LHCN-M2 (cell line): ENCODE measurements at regions not wholly inside any gene's neighbourhood (a gene's known extent, or its start where the extent isn't known, plus 50 kb on each side); places are given as distances from the start of the nearest gene placed in this dataset.

Experiments used
- DNase-seq: peaks from one replicate; pipeline ENCODE4 v3.0.0-alpha.2; 2012; ENCODE audit warnings: low read depth

DNA sequence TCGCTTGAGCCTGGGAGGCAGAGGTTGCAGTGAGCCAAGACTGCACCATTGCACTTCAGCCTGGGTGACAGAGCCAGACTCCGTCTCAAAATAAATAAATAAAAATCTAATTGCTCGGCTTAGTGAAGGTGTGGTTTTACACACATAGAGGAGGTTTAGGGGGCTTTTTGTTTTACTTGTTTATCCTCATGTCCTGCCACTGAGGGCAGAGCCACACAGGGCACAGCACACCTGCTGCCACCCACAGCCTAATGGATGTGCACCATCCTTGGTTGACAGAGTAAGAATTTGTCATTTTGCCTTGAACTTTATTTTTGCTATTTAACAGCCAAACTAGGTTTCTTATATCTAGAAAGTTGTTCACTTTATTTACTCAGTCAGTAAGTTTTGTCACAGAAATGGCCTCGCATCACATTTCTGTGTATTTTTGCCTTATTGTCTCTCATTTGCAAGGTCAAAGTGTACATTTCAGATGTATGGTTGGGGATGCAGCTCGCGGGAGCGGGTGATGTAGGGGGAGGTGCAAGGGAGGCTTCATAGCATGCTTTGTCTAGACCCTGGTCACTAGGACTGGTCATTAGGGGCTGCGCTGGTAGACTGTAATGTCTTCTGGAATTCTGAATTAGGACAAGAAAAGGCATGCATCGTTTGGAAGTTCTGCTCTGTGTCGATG lies 67.8 kb upstream of the NAA20 start:
- no peak for DNase-seq

DNA sequence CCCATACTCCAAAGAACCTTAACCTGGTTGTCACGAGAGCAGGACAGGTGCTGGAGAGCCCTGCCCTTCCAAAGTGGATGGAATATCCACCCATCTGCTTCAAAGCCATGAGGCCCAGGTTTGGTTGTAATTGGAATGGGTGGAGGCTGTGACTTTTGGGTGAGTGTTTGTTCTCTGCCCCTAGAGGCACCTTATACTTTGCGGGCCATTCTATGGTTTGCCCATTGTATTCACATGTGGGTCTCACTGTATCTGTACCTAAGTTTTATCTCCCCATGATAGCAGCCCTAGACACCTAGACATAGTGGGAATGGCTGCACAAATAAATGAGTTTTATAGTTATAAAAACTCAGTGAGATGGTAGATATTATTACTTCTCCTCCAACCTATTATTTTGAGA lies 67.1 kb upstream of the NAA20 start:
- no peak for DNase-seq

DNA sequence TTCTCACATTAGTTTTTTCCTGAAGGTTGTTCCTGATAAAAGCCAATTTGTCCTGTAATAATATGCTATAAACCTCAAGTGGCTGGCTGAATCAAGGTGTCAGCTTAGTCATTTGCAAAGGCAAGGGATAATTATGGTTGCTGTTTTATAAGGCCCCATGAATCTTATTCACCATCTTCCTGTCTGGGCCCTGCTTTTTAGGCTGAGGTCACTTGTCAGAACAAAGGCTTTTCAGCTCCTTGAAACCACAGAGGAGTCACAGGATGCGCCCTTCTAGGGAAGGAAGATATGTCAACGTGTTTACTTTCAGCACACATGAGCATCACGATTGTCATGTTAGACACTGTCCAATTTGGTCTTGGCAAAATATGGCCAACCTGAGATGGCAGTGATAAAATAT lies 64.8 kb upstream of the NAA20 start:
- no peak for DNase-seq

DNA sequence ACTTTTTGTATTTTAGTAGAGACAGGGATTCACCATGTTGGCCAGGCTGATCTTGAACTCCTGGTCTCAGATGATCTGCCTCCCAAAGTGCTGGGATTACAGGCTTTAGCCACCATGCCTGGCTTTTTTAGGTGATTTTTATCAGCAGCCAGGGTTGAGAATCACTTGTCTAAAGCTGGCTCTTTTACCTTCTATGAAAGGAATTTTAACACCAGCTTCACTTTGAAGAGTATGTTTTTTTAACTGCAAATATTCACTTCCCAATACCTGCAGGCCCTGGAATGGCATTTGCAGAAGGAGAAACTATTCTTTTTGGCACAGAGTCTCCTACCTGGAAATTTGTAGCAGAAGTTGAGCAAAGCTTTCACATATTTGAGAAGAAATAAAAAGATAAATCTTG lies 63.6 kb upstream of the NAA20 start:
- no peak for DNase-seq

DNA sequence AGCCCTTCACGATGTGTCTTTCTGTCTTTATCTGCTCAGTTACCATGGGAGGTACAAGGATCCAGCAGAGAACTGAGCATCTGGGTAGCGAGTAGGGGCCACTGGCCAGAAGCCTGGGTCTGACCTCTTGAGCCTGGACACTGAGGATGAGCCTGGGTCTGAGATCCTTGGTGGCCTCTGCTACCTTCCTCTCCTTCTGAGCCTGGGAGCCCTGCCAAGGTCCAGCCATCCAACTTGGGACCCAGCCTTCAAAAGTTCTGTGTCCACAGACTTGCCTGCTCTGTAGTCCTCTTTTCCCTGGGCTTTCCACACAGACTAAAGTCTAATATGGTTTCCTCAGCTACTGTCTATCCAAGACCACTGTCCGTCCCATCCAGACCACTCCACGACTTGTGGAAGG lies 60.2 kb upstream of the NAA20 start:
- DNase-seq = no peak

DNA sequence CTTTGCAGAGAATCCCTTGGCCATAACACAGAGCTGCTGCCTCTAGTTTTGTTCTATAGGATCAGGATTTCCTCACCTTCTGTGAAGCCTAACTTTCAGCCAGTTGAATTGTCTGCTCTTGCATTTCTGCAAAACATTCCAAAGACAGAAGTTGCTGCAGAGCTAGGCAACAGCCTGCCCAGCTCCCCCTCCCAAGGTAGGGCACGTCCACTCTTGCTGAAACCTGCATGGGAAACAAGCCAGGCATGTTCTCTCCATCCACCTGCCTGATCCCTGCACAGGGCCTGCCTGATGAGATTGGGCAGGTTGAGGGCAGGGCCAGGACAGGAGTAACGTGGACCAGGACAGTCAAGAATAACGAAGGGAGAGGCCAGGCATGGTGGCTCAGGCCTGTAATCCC lies 58.9 kb upstream of the NAA20 start:
- no peak for DNase-seq

DNA sequence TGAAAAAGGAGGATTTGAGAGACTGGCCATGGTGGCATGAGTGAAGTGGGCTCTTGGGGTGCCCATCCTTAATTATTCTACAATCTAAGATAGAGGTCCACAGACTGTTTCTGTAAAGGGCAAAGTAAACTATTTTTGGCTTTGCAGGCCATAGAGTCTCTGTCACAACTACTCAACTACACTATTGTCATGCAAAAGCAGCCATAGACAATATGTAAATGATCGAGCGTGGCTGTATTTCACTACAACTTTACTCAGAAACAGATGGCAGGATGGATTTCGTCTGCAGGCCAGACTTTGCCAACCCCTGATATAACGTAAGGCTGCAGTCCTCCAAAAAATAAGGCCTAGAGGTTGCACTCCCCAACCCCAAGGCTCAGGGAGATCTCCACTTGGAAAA lies 58.2 kb upstream of the NAA20 start:
- DNase-seq = no peak

DNA sequence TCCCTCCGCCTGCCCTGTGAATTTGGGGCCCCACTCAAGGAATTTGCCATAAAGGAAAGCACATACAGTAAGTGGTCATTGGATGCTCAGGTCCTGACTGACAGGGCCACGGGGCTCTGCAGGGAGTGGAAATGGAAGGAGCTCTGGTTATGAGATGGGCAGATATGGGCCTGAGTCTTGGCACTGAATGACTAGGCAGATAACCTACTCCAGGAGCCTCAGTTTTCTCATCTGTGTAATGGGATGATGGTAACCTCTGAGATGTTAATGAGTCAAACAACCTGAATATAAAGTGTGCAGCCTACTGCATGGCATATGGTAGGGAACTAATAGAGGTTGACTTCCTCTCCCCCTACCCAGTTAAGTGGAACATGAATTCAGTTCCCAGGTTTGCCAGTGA lies 56.4 kb upstream of the NAA20 start:
- DNase-seq = no peak

DNA sequence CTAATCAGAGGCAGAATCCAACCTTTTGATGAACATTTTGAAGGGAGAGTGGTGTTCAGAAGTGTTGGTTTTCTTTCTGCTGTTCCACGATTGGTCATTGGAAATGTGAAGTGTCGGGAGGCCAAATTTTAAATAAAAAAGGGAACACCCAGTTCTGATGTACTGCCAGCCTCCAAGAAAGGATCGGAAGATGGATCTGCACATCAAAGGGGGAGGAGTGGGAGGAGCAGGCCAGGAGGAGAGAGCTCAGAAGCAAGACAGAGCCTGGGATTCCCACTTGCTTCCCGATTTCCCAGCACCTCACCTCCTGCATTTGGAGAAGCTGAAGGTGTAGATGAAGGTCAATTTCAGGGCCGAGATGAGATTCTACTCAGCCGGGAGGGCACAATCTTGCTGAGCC lies 55.9 kb upstream of the NAA20 start:
- DNase-seq = no peak

DNA sequence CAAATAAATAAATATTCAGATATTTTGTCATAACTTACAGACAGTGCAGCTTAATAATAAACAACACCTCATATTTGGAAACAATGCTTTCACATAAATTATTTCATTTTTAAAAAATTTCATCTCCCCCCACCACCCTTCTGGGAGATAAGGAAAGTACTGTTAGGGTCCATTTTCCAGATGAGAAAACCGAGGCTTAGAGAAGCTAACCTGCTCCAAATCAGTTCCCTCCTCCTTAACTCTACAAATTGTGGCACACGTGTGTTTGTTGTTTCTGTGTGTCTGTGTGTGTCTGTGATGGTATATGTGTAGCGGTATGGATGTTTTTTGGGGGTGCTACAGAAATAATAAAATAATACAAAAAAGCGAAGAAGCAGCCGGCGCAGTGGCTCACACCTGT lies 54.2 kb upstream of the NAA20 start:
- no peak for DNase-seq

DNA sequence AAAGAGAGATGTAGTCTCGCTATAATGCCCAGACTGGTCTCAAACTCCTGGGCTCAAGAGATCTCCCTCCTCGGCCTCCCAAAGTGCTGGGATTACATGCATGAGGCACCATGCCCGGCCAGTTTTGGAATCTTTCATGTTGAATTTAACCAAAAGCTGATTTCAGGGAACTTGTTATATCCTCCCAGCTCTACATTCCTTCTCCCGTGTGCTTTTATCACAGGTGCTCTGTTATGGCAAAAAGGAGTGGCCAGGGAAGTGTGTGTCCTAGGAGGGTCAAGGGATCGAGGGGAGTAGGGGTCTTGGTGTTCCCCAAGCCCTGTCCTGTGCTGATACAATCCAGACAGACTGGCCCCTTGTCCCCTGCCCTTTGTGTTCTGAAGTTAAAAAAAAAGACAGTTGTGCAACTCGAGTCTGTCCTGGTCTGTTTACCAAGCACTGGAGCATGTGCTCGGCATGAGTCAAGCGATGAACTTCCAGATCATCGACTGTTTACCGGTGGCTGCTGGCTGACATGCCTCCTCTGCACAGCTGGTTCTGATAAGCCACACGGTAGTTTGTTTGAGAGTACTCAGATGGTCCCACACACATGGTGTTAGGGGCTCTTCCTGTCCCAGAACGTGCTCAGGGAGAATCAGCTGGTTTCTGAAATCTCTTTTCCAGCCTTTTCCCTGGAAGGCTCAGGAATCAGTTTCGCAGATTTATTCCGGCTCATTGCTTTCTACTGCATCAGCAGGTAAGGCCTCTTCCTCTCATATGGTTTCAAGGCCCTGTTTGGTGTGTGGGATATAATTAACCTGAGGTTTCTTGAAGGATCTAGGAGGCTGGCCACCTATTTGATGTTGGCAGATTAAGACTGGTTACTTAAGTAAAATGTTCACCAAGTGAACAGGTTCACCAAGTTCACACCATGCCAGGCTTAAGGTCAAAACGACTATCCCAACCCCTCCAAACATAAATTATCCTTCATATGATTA lies 52.6 kb upstream of the NAA20 start:
- peak; percentile 82 for DNase-seq

DNA sequence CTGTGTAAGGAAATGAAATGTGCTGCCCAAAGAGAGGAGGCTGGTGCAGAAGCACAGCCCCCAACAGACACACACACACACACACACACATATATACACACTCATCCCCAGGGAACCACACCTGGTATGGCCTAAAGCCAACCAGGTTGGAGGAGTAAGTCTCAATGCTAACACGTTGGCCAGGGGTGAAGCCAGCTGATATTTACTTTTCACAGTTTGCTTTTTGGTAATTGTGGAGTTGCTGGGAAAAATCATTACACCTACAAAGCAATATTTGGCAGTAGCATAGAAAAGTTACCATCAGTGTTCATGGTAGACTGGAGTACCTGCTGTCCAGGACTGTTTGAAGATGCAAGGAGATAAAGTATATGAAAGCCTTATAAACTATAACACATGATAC lies 50.3 kb upstream of the NAA20 start:
- DNase-seq = no peak
